ENCODE measurements at regions not wholly inside any gene's neighbourhood (a gene's known extent, or its start where the extent isn't known, plus 50 kb on each side); places are given as distances from the start of the nearest gene placed in this dataset.
"Not testable (repeated sequence)": the region's sequence is repeated elsewhere in the genome, so short reads cannot be mapped to it uniquely, and the experiment has no call there.

DNA sequence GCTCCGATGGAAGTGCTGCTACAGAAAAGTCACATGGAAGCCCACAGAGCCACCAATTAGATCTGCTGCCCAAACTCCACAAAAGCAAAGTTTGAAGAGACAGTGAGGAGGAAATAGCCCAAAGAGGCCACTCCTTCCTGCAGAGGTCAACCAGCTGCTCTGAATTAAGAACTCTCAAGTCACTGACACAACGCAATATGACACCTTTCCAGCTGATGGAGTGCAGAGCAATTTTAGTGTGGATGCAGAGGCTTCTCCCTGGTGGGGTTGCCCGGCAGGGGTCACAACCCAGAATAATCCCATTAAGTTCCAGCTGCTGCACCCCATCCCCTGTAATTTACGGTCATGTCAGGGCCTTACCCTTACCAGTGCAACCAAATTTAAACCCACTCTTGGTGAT lies 361.9 kb upstream of the JARID2 start:
- DNase-seq: no peak
- intact Hi-C loops (cut with DNase I): no loop called here

DNA sequence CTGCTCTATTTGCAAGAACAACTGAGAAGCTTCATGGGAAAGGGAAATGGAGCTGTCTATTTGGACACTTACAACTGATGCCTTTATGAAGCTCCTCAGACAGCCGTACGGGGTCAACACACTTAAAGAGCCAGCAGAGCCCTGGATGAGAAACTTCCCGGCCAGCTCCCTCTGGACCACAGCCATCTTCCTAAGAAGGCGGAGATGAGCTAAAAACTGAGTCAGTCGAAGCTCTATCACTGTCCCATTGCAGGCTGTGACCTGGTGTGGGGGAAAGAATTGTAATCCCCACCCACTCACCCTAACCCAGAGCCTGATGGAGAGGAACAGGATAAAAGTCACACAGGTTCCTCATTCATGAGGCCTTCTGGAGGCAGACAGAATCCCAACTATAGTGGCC lies 360.4 kb upstream of the JARID2 start:
- intact Hi-C loops (cut with DNase I): no loop called here
- no peak for DNase-seq

DNA sequence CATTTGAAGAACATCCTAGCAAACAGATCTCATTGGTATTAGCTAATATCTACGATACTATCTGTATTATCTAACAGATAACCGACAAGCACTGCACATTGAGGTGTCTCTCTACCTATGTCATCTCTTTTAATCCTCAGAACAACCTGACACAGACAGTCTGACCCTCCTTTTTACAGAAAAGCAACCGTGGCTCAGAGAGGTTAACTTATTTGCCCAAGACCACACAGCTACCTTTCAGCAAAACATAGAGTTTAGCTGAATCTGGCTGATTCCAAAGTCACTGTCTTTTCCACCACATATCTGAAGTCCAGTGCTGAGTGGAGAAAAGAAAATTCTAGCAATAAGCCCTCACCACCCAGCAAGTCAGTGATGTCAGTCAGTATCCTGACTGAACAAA lies 358.7 kb upstream of the JARID2 start:
- no peak for DNase-seq
- intact Hi-C loops (cut with DNase I): no loop called here

DNA sequence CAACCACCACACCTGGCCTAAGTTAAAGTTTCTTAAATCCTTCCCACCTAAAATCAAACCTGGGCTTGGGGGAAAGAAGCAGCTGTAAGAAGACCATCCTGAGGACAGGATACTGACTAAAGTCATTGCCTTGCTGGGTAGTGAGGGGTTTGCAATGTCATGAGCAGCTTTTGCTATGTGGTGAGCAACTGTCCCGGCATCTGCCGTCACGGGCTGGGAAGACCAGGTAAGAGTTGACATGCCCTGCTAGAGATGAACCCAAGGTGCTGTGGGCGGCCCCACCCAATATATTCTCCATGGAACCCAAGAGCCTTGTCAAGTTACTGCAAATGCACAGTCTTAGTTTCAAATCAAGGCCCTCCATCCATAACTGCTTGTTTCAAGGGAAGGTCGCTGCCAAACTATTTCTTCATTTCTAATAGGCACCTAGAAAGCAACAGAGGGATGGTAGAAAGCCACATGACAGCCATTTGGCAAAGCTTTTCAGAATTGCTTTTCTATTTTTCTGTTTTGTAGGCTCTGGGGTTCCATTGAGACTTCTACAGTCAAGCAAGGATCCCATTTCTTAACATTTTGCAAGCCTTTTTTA lies 357.8 kb upstream of the JARID2 start:
- DNase-seq: no peak
- intact Hi-C loops (cut with DNase I): no loop called here

DNA sequence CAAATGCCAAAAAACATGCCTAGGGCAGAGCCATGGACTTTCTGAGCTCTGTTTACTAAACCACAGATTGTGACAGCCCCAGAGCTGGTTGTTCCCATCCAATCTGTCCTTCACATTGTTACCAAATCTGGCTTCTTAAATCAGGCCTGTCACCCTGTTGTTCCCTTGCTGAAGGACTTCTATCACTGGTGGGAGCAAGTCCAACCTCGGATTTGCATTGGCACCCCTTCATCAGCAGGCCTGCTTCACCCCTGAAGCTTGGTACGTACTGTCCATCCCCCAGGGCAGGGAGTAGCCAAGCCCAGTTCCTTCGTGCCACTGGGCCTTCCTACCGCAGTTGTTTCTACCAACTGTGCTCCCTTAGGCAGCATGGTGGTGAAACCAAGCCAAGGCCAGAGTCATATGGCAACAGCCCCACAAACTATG lies 357.3 kb upstream of the JARID2 start:
- DNase-seq: peak in 1 of 42 donors; percentile 30
- intact Hi-C loops (cut with DNase I): no loop called here

DNA sequence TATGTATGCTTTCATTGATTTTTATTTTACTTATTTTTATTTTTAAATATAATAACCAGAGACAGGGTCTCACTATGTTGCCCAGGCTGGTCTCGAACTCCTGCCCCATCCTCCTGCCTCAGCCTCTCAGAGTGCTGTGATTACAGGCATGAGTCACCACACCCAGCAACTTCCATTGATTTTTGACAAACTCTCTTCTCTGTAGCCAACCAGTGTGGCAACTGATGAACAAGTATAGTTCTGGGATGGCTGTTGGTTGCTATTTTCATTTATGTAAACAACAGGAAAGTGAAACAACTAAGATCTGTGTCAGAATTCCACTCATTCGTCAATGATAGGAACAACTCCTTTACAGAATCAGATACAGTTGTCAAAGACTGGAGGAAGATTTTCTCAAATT lies 356.7 kb upstream of the JARID2 start:
- DNase-seq: no peak
- intact Hi-C loops (cut with DNase I): no loop called here

DNA sequence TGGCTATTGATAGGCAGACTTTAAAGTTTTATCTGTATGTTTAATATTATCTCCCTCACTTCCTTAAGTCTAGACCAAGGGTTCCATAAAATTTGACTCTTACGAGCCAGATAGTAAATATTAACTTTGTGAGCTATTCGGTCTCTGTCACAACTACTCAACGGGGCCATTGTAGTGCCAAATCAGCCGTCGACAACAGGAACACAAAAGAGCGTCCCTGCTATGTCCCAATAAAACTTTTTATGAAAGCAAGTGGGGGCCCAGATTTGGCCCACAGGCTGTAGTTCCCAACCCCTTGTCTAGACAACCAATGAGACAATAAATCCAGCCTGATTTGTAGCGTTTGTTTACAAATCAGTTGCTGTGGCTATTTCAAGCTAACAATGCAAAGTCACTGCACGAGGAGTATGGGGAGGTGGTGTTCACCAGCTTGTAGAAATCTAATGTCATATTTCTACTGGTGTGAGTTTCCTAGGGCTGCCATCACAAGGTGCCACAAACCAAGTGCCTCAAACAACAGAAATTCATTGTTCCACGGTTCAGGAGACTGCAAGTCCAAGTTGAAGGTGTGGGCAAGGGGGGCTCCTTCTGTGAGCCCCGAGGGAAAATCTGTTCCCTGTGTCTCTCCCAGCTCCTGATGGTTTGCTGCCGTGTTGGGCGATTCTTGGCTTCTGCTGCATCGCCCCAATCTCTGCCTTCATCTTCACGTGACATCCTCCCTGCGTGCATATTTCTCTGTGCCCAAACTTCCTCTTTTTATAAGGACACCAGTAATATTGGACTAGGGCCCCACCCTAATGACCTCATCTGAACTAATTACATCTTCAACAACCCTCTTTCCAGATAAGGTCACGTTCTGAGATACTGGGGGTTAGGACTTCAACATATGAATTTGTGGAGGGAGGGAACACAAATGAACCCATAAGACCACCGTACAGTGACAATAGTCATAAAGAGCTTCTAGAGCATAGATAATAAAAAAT lies 356.0 kb upstream of the JARID2 start:
- intact Hi-C loops (cut with DNase I): no loop called here
- DNase-seq: no peak

DNA sequence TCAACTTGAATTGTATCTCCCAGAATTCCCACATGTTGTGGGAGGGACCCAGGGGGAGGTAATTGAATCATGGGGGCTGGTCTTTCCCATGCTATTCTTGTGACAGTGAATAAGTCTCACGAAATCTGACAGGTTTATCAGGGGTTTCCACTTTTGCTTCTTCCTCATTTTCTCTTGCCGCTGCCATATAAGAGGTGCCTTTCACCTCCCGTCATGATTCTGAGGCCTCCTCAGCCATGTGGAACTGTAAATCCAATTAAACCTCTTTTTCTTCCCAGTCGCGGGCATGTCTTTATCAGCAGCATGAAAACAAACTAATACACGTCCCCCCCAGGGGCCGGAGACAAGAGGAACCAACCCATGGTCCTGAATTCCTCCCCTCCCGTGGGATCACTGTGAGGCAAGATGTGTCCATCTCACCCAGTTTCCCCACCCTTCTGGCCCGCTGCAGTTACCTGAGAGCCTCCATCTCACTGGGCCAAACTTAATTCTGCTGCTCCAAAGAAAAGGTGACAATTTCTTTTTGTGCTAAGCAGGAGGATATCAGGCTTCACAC lies 354.0 kb upstream of the JARID2 start:
- intact Hi-C loops (cut with DNase I); DNase-seq: not testable (repeated sequence)

DNA sequence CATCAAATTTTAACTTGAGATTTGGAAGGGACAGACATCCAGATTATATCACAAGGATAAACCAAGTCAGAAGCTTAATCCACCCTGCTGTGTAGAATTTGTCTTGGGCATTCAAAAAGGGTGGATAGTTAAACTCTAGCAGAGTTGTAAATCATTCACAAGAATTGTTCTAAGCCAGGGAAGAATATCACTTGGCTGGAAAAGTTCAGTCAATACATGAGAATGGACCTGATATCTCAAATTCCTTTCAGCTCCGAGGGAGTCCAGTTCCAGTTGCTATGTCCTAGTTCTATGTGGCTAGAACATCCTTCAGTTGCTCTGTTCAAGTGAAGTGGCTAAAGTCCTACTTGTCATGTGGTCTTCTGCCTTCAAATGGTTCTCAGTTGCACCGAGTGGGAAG lies 351.8 kb upstream of the JARID2 start:
- no peak for DNase-seq
- intact Hi-C loops (cut with DNase I): no loop called here

DNA sequence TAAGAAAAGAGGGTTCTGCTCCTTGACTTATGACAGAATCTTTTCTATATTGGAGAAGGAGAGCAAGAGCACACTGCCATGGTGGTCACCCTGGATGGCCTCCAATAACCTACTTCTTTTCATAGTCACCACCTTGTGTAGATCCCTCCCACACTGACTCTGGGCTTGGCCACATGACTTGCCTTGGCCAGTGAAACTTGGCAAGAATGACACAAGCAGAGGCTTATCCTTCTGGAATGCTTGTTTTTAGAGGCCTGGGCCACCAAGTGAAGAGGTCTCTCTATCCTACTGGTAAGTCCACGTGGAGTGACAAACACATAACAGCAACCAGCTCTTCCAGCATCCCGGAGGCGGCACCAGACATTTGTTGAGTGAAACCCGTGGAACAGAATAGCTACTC lies 349.4 kb upstream of the JARID2 start:
- no peak for DNase-seq
- intact Hi-C loops (cut with DNase I): no loop called here

DNA sequence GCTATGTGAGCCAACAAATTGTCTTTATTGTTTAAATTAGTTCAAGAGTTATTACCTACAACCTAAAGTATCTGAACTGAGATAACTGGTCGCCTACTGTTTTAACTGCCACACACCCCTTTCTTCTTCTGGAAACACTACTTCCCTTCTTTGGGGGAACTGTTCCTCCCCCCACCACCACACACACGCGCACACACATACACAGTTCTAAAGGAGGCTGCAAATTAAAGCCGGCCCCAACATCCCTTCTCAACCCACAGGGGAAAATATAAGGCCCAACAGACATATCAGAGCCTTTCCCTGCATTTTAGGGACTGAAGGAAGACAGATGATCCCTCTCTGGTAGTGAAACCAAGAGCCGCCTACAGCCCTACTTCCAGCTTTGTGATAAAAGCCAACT lies 348.0 kb upstream of the JARID2 start:
- intact Hi-C loops (cut with DNase I): no loop called here
- DNase-seq: no peak

DNA sequence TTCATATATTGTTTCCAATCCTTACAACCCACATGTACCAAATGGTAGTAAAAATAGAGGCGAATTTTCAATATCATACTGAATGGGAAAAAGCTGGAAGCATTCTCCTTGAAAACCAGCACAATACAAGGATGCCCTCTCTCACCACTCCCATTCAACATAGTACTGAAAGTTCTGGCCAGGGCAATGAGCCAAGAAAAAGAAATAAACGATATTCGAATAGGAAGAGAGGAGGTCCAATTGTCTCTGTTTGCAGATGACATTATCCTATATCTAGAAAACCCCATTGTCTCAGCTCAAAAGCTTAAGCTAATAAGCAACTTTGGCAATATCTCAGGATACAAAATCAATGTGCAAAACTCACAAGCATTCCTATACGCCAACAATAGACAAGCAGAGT lies 346.4 kb upstream of the JARID2 start:
- intact Hi-C loops (cut with DNase I); DNase-seq: not testable (repeated sequence)

DNA sequence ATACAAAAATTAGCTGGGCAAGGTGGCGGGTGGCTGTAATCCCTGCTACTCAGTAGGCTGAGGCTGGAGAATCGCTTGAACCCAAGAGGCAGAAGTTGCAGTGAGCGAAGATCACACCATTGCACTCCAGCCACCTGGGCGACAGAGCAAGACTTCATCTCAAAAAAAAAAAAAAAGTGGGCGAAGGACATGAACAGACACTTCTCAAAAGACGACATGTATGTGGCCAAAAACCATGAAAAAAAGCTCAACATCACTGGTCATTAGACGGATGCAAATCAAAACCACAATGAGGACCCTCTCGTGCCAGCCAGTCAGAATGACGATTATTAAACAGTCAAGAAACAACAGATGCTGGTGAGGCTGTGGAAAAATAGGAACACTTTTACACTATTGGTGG lies 344.9 kb upstream of the JARID2 start:
- intact Hi-C loops (cut with DNase I): no loop called here
- no peak for DNase-seq

DNA sequence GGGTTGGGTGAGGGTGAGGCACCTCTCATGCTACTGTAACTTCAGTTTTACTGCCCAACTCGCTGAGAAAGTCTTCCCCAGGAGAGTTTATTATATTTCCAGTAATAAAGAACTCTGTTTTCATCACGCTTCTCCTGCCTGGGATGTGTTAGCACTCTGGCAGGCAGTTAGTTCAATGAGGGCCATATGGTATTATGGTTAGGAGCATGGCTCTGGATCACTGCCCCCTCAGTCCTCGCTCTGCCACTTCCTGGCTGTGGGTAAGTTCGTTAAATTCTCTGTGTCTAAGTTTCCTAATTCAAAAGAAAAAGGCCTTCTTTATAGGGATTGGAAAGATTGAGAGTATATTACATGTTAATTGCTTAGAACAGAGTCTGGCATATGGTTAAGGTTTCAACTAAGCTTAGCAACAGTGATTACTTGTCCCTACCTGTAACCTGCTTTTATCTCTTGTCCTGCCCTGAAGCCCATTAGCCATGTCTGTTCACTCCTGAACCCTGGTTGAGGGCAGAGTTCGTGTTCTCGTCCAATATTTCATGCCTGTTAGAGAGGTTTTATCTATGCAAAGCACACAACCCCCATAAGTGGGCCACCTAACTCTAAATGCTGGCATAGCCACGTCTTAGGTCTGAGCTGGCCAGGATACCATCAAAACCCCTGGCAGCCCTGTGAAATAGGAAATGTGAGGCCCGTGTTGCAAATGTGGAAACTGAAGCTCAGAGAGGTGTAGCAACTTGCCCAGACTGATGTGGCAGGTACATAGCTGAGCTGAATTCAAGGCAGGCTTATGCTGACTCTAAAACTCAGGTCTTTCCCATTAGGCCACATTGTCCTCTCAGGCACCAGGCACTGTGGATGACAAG lies 342.5 kb upstream of the JARID2 start:
- intact Hi-C loops (cut with DNase I): no loop called here
- DNase-seq: no peak

DNA sequence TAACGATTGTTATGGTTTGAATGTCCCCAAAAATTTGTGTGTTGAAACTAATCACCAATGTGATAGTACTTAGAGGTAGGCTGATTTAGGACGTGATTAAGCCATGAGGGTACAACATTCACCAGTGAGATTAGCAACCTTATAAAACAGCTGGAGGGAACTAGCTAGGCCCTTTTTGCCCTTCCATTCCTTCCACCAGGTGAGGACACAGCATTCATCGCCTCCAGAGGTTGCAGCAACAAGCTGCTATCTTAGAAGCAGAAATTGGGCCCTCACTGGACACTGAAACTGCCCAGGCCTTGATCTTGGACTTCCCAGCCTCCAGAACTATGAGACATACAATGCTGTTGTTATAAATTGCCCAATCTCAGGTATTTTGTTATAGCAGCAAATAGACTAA lies 340.7 kb upstream of the JARID2 start:
- intact Hi-C loops (cut with DNase I): no loop called here
- DNase-seq: no peak

DNA sequence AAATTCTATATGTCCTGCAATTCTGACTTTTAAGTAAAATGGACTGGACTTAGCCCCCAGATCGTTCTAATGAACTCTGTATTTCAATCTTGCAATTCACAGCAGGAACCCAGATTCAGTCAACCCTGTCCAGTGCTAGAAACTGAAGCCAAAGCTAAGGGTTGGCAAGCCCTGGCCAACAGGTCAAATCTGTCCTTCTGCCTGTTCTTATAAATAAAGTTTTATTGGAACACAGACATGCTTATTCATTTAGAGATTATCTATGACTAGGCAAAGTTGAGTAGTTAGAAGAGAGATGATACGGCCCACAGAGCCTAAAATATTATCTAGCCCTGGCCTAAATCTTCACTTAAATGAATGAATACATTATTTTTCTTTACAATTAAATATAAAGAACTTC lies 339.2 kb upstream of the JARID2 start:
- no peak for DNase-seq
- intact Hi-C loops (cut with DNase I): no loop called here

DNA sequence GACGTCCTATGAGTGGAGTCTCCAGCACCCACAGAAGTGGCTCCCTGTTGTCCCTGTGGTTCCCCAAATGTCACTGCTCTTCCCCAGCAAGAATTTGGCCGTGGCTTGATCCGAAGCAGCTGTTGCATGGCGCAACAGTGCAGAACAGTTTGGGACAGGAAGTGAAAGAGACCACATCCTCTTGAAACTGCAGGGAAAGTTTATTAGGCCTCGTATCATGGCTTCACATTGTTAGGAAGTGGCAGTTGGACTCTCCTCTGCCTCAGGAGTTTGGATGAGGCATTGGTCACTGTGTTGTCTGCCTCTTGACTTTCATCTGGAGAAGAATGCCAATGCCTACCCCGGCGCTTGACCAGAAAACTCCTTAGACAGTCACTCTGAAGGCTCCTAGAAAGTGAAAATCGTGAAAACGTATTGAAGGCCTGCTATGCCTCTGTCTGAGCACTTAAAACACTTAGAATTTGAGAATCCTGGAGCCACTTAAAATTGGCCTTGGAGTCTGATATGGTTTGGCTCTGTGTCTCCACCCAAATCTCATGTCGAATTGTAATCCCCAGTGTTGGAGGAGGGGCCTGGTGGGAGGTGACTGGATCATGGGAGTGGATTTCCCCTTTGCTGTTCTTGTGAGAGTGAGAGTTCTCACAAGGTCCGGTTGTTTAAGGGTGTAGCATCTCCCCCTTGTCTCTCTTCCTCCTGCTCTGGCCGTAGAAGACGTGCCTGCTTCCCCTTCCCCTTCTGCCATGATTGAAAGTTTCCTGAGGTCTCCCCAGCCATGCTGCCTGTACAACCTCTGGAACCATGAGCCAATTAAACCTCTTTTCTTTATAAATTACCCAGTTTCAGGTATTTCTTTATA lies 334.9 kb upstream of the JARID2 start:
- intact Hi-C loops (cut with DNase I): no loop called here
- peak in 13 of 42 donors; percentile 25 to 55 (median 39) for DNase-seq

DNA sequence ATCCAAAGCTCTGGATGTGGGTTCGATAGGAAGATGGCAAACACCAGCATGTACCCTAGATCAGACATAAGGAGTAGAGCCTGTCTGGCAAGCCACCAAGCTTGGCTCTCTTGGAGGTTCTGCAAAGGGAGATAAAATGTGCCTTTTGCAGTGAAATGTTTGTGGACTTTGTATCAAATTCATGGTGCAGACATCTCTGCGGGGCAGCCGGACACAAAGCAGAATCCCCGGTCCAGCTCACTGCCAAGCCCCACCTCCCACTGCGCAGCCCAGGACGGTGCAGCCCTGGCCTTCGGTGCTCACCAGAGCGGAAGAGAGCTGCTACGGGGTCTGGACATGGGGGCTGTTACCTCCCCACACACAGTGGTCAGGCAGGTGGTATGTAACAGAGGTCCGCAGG lies 333.6 kb upstream of the JARID2 start:
- DNase-seq: no peak
- intact Hi-C loops (cut with DNase I): no loop called here

DNA sequence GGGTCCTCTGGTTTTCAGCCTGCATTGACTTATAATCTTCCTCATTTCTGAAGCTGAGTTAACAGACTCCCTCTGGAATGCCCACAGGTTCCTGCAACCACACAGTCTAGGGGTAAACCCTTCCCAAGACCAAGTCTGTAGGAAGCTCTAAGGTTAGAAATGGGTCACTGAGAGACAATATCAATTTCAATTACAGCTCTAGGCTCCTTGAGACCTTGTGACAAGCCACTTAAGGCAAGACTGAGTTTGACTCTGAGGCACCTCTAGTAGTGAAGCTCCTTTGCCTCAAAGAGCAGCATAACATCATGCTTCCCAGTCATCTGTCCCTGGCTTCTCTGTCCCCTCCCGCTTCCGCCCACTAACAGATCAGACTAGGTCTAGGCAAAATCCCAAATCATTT lies 333.2 kb upstream of the JARID2 start:
- intact Hi-C loops (cut with DNase I): no loop called here
- no peak for DNase-seq

Measured in head of caudate nucleus (tissue), 42 donors.